Activated CD4-positive, alpha-beta memory T cell treated with anti-CD3 and anti-CD28 coated beads for 36 hours (primary cell): ENCODE measurements at regions not wholly inside any gene's neighbourhood (a gene's known extent, or its start where the extent isn't known, plus 50 kb on each side); places are given as distances from the start of the nearest gene placed in this dataset.
"Not testable (repeated sequence)": the region's sequence is repeated elsewhere in the genome, so short reads cannot be mapped to it uniquely, and the experiment has no call there.

Experiments used
- CTCF ChIA-PET: fragments of 350-600 bp; sonication (Branson Sonifier 250); formaldehyde crosslinking; loops from one replicate; lab custom pipeline; 2021; ENCODE audit warnings: antibody characterized with exemption, inconsistent platforms; lab: Charles Lee
- POLR2A ChIA-PET: fragments of 350-600 bp; sonication (Branson Sonifier 250); formaldehyde crosslinking; loops from one replicate; lab custom pipeline; 2021; ENCODE audit warnings: antibody characterized with exemption; lab: Charles Lee
- DNase-seq: peaks from one replicate; pipeline ENCODE4 v3.0.0-alpha.2; 2020
- H3K27ac Mint-ChIP-seq: one replicate; pipeline ENCODE4 v1.8.0; 2021; ENCODE audit warnings: mixed read lengths
- H3K27me3 Mint-ChIP-seq: one replicate; pipeline ENCODE4 v1.8.0; 2021; ENCODE audit warnings: mixed read lengths
- H3K36me3 Mint-ChIP-seq: one replicate; pipeline ENCODE4 v1.8.0; 2021; ENCODE audit warnings: mixed read lengths
- H3K4me1 Mint-ChIP-seq: one replicate; pipeline ENCODE4 v1.8.0; 2021; ENCODE audit warnings: low read depth, mixed read lengths
- H3K4me3 Mint-ChIP-seq: one replicate; pipeline ENCODE4 v1.8.0; 2021; ENCODE audit warnings: mild to moderate bottlenecking, mixed read lengths
- H3K9me3 Mint-ChIP-seq: one replicate; pipeline ENCODE4 v1.8.0; 2021; ENCODE audit warnings: mixed read lengths
- intact Hi-C: fragments of 100-400 bp; cut with micrococcal nuclease; formaldehyde crosslinking; loops from one replicate; pipeline ENCODE4 v1.15.1; 2023

DNA sequence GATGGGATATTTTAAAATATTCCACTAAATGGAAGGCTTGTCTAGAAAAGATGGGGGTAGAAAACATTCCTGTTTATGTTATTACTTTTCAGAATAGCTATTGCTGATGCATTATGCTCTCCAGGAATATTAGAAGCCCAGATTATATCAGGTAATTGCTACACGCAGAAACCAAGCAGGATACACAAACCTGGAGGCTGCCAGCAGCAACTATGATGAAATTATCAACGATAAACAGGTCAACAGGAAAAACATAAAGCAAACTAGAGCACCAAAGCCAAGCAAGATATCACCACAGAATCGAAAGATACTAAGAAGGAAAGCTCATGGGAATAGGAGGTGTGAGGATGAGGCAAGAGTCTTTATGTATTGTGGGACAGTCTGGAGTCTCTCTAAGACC is 113.2 kb upstream of the SPATS2L start:
- no peaks in the 10 kb centered on the region for H3K36me3 Mint-ChIP-seq
- ChIA-PET CTCF (no interaction called here), POLR2A (no interaction called here)

DNA sequence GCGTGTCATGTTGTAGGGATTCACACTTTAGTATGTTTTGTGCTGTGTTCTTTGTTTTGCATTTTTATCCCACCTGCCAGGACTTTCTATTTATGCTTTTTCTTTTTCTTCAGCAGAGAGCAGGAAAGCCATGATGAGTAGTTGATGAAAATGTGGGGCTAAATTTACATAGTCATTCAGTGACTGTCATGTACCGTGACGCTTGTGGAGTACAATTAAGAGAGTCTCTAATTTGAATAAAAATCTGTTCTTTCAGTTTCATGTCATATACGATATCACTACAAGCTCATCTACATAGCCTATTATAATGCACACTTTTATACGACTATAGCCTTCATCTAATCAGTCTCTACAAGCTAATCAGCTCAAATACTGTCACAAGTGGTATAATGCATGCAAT is 112.7 kb upstream of the SPATS2L start:
- no peaks in the 10 kb centered on the region for H3K9me3 Mint-ChIP-seq
- no peaks in the 10 kb centered on the region for H3K36me3 Mint-ChIP-seq
- intact Hi-C loops, result loop anchor here (10.0 kb wide), 2 partner anchors 209 to 291 kb away; no protein-coding TSS in a partner anchor
- CTCF ChIA-PET, result no interaction called here
- POLR2A ChIA-PET, result no interaction called here
- H3K4me3 Mint-ChIP-seq, result no peak overlapping the region
- peaks cover 9% of the 10 kb centered on the region for H3K27me3 Mint-ChIP-seq
- H3K27ac Mint-ChIP-seq, result no peak overlapping the region
- peaks cover 5% of the 10 kb centered on the region for H3K4me1 Mint-ChIP-seq
- no peak for DNase-seq

More for the DNA sequence above, 113.2 kb upstream of the SPATS2L start:
- Mint-ChIP-seq H3K9me3 (no peaks in the 10 kb centered on the region), H3K4me3 (no peak overlapping the region), H3K4me1 (peaks cover 5% of the 10 kb centered on the region), H3K27ac (no peak overlapping the region), H3K27me3 (peaks cover 9% of the 10 kb centered on the region)
- no peak for DNase-seq
- intact Hi-C loops, result loop anchor here (10.0 kb wide), 2 partner anchors 209 to 291 kb away; no protein-coding TSS in a partner anchor

GRCh38 chr2:200194746-200195145 is 111.7 kb upstream of the SPATS2L start:
- ChIA-PET POLR2A (no interaction called here), CTCF (no interaction called here)
- Mint-ChIP-seq H3K9me3 (no peaks in the 10 kb centered on the region), H3K27ac (no peak overlapping the region), H3K4me1 (peaks cover 5% of the 10 kb centered on the region), H3K36me3 (no peaks in the 10 kb centered on the region), H3K4me3 (no peak overlapping the region), H3K27me3 (peaks cover 9% of the 10 kb centered on the region)
- DNase-seq, result no peak
- intact Hi-C loops, result loop anchor here (10.0 kb wide), 2 partner anchors 210 to 290 kb away; no protein-coding TSS in a partner anchor

- Mint-ChIP-seq H3K36me3 (no peaks in the 10 kb centered on the region), H3K4me1 (no peaks in the 10 kb centered on the region), H3K27me3 (peaks cover 4% of the 10 kb centered on the region), H3K27ac (no peak overlapping the region), H3K4me3 (no peak overlapping the region), H3K9me3 (no peaks in the 10 kb centered on the region)
- CTCF ChIA-PET, result interaction anchor here (1.1 kb wide), 1 partner anchor 16 kb away, joined by 3 read pairs; no protein-coding TSS in a partner anchor
- intact Hi-C loops, result loop anchor here (10.0 kb wide), 2 partner anchors 214 to 286 kb away; no protein-coding TSS in a partner anchor
- DNase-seq, result no peak
- POLR2A ChIA-PET, result interaction anchor here (0.7 kb wide), 1 partner anchor 18 kb away, joined by 3 read pairs; no protein-coding TSS in a partner anchor
Observed at GRCh38 chr2:200199005-200199404, 107.5 kb upstream of the SPATS2L start.

DNA sequence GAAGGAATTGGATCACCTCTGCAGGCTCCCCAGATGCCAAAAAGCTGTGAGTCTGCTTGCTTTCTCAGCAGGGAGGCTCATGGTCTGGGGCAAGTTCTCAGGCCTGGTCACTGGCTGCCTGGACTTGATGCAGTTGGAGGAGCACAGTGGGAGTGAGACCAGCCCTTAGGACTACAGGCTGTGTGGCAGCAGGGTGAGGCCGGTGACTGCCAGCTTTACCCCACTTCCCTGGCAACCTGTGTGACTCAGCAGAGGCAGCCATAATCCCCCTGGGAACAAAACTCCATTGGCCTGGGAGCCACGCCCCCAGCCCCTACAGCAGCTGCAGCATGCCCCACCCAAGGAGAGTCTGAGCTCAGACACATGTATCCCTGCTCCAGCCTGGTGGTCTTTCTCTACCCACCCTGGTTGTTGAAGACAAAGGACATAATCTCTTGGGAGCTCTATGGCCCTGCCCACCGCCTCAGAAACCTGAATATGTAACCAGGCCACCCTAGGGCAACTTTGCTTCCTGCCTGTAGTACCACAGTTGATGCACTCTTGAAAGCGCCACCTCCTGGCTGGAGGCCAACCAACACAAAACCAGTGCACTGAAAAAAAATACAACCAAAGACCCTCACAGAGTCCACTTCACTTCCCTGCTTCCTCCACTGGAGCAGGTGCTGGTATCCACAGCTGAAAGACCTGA is 106.8 kb upstream of the SPATS2L start:
- Mint-ChIP-seq H3K9me3 (no peaks in the 10 kb centered on the region), H3K27me3 (peaks cover 4% of the 10 kb centered on the region), H3K4me3 (no peak overlapping the region), H3K27ac (no peak overlapping the region), H3K36me3 (no peaks in the 10 kb centered on the region), H3K4me1 (no peaks in the 10 kb centered on the region)
- intact Hi-C loops, result loop anchor here (10.0 kb wide), 2 partner anchors 215 to 285 kb away; no protein-coding TSS in a partner anchor
- peak; percentile 12 for DNase-seq
- ChIA-PET POLR2A (no interaction called here), CTCF (interaction anchor here (1.1 kb wide), 1 partner anchor 15 kb away, joined by 3 read pairs; no protein-coding TSS in a partner anchor)

DNA sequence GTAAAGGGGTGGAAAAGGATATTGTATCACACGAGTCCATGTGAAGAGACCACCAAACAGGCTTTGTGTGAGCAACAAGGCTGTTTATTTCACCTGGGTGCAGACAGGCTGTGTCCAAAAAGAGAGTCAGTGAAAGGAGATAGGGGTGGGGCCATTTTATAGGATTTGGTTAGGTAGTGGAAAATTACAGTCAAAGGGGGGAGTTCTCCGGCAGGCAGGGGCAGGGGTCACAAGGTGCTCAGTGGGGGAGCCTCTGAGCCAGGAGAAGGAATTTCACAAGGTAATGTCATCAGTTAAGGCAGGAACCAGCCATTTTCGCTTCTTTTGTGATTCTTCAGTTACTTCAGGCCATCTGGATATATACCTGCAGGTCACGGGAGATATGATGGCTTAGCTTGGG is 104.7 kb upstream of the SPATS2L start:
- POLR2A ChIA-PET, CTCF ChIA-PET: not testable (repeated sequence)

DNA sequence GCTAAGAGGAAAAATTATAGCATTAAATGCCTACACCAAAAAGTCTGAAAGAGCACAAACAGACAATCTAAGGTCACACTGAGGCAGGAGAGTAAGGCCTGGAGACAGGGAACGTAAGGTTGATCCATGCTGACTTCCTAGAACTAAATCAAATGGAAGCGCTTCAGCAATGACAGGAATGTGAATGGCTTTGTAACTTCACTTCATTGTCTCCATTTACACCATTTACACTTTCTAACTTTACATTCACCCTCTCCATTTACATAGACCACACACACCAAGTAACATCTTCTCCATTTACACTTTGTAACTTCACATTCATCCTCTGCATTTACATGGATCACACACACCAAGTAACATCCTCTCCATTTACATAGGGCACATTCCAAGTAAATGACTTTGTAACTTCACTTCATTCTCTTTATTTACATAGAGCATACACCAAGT is 103.1 kb upstream of the SPATS2L start:
- Mint-ChIP-seq H3K4me1 (no peaks in the 10 kb centered on the region), H3K4me3 (no peak overlapping the region), H3K27ac (no peak overlapping the region), H3K9me3 (peaks cover 10% of the 10 kb centered on the region), H3K36me3 (no peaks in the 10 kb centered on the region), H3K27me3 (peaks cover 4% of the 10 kb centered on the region)
- intact Hi-C loops, result no loop called here
- CTCF ChIA-PET, result no interaction called here
- POLR2A ChIA-PET, result no interaction called here
- DNase-seq, result no peak

More for the DNA sequence above, 104.7 kb upstream of the SPATS2L start:
- intact Hi-C loops, H3K4me3 Mint-ChIP-seq, H3K27me3 Mint-ChIP-seq, H3K27ac Mint-ChIP-seq, H3K9me3 Mint-ChIP-seq, DNase-seq, H3K4me1 Mint-ChIP-seq, H3K36me3 Mint-ChIP-seq: not testable (repeated sequence)

DNA sequence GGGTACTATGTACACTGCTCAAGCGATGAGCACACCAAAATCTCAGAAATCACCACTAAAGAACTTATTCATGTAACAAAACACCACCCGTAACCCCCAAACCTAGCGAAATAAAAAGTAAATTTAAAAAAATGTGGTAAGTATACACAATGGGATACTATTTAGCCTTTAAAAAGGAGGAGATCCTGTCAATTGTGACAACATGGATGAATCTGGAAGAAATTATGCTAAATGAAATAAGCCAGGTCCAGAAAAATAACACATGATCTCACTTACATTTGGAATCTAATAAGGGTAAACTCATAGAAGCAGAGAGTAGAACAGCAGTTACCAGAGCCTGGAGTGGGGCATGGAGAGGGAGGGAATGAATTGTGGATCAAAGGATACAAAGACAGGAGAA is 98.5 kb upstream of the SPATS2L start:
- Mint-ChIP-seq H3K4me3 (no peak overlapping the region), H3K27me3 (peaks cover 10% of the 10 kb centered on the region), H3K9me3 (peaks cover 17% of the 10 kb centered on the region), H3K27ac (no peak overlapping the region), H3K4me1 (no peaks in the 10 kb centered on the region), H3K36me3 (no peaks in the 10 kb centered on the region)
- no peak for DNase-seq
- intact Hi-C loops, result no loop called here
- CTCF ChIA-PET, result no interaction called here
- POLR2A ChIA-PET, result no interaction called here

- Mint-ChIP-seq H3K9me3 (peaks cover 17% of the 10 kb centered on the region), H3K4me3 (no peak overlapping the region), H3K36me3 (no peaks in the 10 kb centered on the region), H3K27me3 (peaks cover 11% of the 10 kb centered on the region), H3K27ac (no peak overlapping the region), H3K4me1 (no peaks in the 10 kb centered on the region)
- intact Hi-C loops, result no loop called here
- CTCF ChIA-PET, result no interaction called here
- POLR2A ChIA-PET, result no interaction called here
- no peak for DNase-seq
Observed at GRCh38 chr2:200209030-200209429, 97.5 kb upstream of the SPATS2L start.

GRCh38 chr2:200211643-200212042 is 94.8 kb upstream of the SPATS2L start:
- Mint-ChIP-seq H3K27me3 (peaks cover 11% of the 10 kb centered on the region), H3K4me1 (no peaks in the 10 kb centered on the region), H3K9me3 (peaks cover 7% of the 10 kb centered on the region), H3K4me3 (no peak overlapping the region), H3K36me3 (no peaks in the 10 kb centered on the region), H3K27ac (no peak overlapping the region)
- intact Hi-C loops, result no loop called here
- ChIA-PET CTCF (no interaction called here), POLR2A (no interaction called here)
- DNase-seq, result no peak

- DNase-seq, result no peak
- CTCF ChIA-PET, result no interaction called here
- Mint-ChIP-seq H3K4me3 (no peak overlapping the region), H3K27me3 (peaks cover 11% of the 10 kb centered on the region), H3K9me3 (peaks cover 7% of the 10 kb centered on the region), H3K4me1 (no peaks in the 10 kb centered on the region), H3K36me3 (no peaks in the 10 kb centered on the region), H3K27ac (no peak overlapping the region)
- POLR2A ChIA-PET, result no interaction called here
- intact Hi-C loops, result no loop called here
Observed at GRCh38 chr2:200212862-200213425, 93.5 kb upstream of the SPATS2L start.

DNA sequence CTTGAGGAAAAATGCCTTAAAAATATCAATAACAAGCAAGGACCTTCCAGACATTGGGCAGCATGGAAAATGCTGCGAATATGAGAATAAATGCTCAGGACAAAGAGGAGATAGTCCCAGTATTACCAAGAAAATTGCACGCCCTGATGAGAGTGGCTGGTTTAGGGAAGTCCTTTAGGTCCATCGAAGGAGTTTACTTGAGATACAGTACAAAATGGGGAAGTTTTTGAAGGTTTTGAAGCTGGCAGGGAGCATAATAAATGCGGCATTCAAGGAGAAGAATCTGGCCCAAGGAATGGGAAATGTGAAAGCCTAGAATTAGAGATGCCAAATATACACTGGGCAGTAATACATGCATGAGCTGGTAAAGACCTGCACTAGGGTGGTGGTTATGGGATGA is 90.2 kb upstream of the SPATS2L start:
- ChIA-PET POLR2A (no interaction called here), CTCF (no interaction called here)
- no peak for DNase-seq
- H3K4me1 Mint-ChIP-seq, result no peaks in the 10 kb centered on the region
- no peaks in the 10 kb centered on the region for H3K36me3 Mint-ChIP-seq
- no peaks in the 10 kb centered on the region for H3K9me3 Mint-ChIP-seq
- intact Hi-C loops, result no loop called here
- H3K27ac Mint-ChIP-seq, result no peak overlapping the region
- H3K27me3 Mint-ChIP-seq, result peaks cover 7% of the 10 kb centered on the region
- H3K4me3 Mint-ChIP-seq, result no peak overlapping the region
